GM12874 (cell line): ENCODE measurements at regions not wholly inside any gene's neighbourhood (a gene's known extent, or its start where the extent isn't known, plus 50 kb on each side); places are given as distances from the start of the nearest gene placed in this dataset.

ENCODE experiments used
- CTCF ChIP-seq: IDR thresholded peaks from 2 replicates; pipeline ENCODE4 v1.5.1; 2011; ENCODE audit warnings: low read depth, mild to moderate bottlenecking, control low read depth, low read length, moderate library complexity; ENCODE audit not compliant: insufficient read depth

DNA sequence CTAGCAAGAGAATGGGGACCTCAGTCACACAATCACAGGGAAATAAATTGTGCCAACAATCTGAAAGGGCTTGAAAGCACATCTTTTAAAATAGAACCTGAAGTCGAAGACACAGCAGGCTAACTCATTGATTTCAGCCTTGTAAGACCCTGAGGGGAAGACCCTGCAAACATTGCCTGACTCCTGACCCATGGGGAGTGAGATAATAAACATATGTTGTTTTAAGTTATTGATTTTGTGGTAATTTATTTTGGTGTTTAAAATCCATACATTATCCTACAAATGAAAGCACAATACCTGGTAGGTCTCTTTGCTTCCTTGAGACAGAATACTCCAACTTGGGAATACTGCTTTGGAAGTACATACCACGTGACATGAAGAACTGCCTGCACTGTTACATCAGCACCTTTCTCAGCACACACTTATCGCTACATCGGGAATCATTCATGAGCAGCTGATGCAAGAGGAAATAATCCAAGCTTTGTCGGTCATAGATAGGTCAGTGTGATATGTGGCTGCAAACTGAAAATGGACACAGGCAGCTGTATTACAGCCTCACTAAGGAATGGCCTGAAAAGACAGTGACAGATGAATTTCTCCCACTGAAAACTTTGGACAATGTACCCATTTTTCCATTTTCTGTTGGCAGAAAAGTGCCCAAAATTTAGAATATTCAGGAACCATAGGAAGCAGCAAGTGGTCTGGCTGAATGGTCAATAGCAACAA lies 494.5 kb upstream of the MAP2 start:
- no peak for TF ChIP-seq CTCF

DNA sequence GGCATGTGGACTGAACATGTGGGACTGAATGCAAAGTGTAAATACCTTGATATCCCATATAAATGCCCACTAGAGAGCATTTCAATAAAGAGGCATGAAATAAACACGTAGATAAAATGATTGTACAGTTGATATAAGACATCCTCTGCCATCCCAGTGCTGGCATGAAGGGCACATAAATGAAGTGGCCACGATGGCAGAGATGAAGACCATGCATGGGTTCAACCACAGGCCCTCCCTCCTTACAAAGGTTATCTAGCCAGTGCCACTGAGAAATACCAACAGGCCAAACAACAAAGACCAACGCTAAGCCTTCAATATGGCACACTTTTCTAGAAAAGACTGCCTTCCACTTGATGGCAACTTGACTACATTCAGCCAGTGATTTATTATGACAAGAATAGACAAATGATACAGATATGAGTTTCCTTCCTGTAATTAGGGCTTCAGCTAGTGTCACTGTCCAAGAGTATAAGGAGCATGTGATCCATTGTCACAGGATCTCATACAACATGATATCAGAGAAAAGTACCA lies 493.9 kb upstream of the MAP2 start:
- no peak for TF ChIP-seq CTCF

GRCh38 chr2:208935531-208935930 lies 488.3 kb upstream of the MAP2 start:
- TF ChIP-seq CTCF = no peak

DNA sequence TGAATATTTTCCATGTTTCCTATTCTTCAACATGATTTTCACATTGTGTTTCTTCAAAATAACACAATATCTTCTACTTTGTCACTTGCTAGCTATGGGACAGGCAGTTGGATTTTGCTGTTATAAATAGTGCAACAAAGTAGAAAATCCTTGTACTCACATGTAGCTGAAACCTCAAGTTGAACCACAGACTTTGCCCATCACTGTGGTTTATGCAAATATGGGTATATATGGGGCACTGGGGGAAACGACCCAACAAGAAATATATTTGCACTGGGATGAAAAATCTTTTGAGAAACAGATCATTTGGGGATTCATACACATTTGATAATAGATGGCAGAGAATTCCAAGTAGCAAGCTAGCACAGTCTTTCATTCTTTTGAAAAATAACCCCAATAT lies 486.3 kb upstream of the MAP2 start:
- TF ChIP-seq CTCF = no peak

- no peak for TF ChIP-seq CTCF
Observed at GRCh38 chr2:208939852-208940251, 484.0 kb upstream of the MAP2 start.

DNA sequence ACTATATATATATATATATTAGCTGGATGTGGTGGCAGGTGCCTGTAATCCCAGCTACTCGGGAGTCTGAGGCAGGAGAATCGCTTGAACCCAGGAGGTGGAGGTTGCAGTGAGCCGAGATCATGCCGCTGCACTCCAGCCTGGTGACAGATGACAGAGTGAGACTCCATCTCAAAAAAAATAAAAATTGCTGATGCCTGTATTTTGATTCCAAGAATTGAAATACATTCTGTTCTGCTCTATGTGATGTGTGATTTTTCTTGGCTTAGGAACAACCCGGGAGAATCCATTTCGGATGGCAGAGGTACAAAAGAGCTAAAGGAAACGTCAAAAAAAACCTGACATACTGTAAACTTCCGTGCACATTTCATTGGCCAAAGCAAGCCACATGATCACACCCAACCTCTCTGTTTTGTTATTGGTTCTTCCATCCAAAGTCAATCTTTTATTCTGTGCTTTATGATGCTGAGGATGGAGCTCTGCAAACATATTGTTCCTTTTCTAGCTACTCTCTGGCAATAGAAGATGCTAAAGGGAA lies 478.1 kb upstream of the MAP2 start:
- no peak for TF ChIP-seq CTCF

GRCh38 chr2:208948073-208948472 lies 475.8 kb upstream of the MAP2 start:
- TF ChIP-seq CTCF = no peak
